GM18909 (cell line): ENCODE measurements at regions not wholly inside any gene's neighbourhood (a gene's known extent, or its start where the extent isn't known, plus 50 kb on each side); places are given as distances from the start of the nearest gene placed in this dataset.

Experiments
- ATAC-seq: cut with Tn5 transposase; IDR thresholded peaks from one replicate; pipeline ENCODE4 v1.9.1; 2021; ENCODE audit warnings: mild to moderate bottlenecking; ENCODE audit not compliant: unreplicated experiment, poor library complexity

DNA sequence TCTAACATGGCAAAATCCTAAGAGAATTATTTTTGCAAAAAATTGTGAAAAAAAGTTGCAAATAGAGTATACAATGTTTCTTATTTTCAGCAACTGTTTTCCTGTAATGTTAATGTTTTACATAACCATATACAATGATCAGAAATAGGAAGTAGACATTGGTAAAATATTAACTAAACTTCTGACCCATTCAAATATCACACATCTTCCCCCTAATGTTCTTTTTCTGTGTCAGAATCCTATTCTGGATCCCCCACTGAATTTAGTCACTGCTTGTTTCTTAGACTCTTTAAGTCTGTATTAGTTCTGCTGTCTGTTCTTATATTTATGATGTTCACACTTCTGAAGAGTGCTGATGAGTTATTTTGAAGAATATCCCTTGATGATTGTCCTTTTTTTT is 62.0 kb downstream of the HFE start:
- ATAC-seq: no peak

GRCh38 chr6:26152226-26153101 is 65.2 kb downstream of the HFE start:
- no peak for ATAC-seq

DNA sequence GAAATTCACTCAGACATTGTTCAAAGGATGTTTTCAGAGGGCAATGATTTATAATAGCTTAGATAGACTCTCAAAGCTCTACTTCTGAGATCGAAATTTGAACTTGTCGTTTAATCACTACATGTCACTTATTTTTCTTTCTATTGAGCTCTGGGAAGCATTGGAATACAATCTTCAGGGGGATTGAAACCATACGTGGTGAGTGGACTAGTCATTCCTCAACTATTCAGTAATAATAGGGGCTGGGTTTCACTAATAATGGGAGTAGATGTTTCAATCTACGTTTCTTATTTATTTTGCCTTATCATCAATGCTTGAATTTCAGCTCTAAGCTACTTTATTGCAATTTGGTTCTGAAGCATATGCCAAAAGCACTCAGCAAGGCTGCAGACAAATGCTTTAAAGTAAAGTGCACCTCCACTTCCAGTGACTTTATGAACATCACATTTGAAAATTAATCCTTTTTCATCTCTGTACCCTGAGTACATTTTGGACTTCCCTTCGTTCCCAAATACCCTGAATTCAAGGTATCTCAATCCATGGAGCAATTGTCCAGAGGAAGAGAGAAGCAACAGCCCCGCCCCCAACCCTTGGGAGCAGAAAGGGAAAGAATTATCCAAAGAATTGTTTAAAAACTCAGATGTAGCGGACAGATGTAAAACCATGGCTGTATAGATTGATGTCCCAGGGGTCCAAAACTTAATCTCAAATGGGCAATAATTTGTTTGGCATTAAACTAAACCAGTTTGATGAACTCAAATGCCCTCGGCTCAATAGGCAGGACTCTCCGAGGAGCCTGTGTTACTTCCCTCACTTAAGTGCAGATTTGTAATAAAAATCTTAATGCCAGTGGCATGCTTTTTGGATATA is 68.1 kb downstream of the HFE start:
- ATAC-seq: no peak

- ATAC-seq: peak; percentile 43
Observed at GRCh38 chr6:26156105-26156849, 69.0 kb downstream of the HFE start.

GRCh38 chr6:26156850-26157250 is 69.6 kb downstream of the HFE start:
- no peak for ATAC-seq

DNA sequence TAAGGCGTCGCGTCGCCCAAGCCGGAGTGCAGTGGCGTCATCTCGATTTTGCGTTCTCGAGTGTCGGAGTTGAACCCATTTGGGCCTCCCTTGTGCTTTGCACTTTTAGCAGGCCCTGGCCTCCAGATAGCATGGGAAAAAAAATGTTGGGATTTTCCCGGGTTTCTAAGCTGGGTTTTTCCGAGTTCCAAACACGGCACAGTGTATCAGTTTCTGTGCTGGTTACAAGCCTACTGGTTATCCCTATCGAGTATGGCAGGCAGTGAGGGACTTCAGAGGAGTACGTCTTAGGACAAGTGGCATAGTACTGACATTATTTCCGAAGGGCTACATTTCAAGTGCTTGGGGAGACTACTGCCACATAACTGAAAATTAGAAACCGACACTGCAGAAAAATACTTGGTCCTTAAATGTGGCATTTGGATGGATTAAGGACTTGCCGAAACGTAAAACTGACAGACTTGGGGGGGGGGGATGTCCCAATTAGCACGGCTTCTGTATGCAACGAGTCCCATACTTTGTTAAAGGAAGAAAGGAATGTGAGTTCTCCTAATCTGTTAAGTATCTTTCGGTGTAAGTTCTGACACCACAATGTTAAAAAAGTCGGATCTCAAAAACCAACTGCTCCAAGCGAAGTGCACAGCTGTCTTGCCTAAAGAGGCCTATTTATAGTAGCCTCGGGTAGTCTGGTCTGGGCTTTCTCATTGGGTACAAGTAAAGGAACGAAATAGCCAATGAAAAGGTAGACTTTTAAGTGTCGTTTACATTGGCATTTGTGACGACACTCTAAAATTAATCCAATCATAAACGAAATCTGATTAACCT is 70.2 kb downstream of the HFE start:
- peak; percentile 71 for ATAC-seq

DNA sequence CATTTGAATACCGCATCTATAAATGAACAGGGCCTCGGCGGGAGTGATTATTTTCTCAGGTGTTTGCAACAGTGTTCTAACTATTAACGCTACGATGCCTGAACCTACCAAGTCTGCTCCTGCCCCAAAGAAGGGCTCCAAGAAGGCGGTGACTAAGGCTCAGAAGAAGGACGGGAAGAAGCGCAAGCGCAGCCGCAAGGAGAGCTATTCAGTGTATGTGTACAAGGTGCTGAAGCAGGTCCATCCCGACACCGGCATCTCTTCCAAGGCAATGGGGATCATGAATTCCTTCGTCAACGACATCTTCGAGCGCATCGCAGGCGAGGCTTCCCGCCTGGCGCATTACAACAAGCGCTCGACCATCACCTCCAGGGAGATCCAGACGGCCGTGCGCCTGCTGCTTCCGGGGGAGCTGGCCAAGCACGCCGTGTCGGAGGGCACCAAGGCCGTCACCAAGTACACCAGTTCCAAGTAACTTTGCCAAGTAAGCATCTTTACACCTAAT is 70.9 kb downstream of the HFE start:
- ATAC-seq: peak; percentile 2

GRCh38 chr6:26158581-26159356 is 71.5 kb downstream of the HFE start:
- ATAC-seq: no peak

DNA sequence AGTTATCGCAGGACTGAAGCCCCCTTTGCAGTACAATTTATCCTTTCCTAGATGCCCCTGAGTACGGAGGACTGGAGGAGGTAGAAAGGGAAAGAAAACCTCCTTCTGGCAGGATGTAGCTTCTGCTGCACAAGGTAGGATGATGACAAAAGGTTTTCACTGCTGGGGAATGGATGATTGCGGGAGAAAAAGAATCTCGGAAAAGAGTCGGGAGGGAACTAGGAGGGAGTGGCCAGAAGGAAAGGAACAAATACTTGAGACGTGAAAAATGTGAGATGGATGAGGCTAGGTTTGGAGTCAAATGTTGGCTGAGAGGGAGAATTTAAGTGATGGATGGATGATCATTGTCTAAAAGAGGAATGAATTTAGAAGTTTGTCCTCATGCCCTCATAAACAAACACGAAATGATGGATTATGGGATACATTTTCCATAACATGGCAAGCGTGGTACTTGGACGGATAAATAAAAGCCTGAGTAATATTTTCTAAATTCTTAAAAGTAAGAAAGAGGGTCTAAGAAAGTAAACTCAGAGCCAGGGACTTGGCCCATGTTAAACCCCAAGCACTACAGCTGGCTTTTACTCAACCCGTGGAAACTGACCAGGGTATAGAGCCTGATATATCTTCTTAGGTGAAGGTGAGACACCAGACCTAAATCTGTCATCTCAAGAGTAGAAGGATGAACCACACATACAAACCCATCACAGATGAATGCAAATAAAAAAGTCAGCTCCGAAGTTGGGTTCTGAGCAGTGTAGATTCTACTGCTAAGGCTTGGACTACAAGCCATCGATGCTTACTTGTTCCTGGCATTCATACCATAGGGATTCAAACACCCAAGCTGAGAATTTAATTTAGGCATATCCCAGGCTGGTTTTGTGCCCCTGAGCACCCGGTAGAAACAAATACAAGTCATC is 72.4 kb downstream of the HFE start:
- no peak for ATAC-seq

GRCh38 chr6:26161322-26161721 is 74.1 kb downstream of the HFE start:
- ATAC-seq: no peak

GRCh38 chr6:26162399-26162798 is 75.2 kb downstream of the HFE start:
- ATAC-seq: no peak

- no peak for ATAC-seq
Observed at GRCh38 chr6:26163427-26164119, 76.3 kb downstream of the HFE start.

DNA sequence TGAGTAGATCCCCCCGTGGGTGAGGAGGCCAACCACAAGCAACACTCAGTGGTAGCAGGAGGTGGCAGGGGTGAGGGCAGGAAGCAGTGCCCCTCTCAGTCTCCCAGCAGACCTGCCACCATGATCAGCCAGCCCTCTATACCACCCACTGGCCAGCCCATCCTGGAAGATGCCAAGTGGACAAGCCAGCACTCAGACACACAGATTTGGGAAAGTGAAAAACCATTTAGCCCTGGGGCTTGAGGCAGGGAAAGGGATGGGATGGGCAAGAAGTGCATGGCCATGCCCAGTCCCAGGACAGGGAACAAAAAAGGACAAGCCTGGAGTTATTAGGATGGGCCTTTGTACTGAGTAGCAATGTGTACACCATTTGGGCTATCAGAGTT is 76.9 kb downstream of the HFE start:
- no peak for ATAC-seq

DNA sequence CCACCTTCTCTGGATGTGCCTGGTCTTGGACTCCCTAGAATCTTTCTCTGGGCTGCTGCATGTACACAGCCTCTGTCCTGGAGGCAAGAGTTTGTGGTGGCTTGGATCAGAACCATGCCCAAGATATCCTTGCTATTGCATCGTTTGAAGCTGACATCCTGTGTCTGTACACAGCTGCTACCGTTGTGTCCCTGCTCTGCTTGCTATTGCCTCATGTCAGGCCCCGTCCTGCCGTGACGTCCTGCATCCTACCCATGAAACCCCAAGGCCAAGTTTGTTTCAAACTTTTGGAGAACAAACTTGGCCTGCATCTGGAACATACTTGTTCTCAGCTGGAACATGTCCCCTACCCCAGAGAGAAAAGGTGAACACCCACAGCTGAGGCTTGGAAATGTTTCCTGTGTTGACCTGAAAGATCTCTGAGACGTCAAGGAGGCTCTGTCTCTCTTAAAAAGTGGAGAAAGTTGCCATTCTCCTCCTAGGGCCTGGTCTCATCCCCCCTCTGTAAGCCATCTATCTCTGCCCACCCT is 78.1 kb downstream of the HFE start:
- ATAC-seq: no peak

DNA sequence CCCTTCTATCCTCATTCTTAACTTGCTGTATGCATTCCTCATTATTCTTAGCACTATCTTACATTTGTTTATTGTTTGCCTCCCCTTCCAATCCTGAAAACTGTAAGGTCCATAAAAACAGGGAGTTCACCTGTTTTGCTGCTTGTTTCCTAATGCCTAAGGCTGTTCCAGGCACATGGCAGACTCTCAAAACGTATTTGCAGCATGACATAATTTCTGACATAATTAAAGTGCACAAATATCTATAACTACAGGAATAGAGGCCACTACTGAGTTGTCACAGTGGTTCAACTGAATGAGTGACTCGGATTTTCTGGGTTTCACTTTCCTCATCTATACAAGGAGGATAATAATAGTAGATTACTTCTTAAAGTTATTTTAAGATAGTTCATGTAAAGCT is 83.0 kb downstream of the HFE start:
- no peak for ATAC-seq

DNA sequence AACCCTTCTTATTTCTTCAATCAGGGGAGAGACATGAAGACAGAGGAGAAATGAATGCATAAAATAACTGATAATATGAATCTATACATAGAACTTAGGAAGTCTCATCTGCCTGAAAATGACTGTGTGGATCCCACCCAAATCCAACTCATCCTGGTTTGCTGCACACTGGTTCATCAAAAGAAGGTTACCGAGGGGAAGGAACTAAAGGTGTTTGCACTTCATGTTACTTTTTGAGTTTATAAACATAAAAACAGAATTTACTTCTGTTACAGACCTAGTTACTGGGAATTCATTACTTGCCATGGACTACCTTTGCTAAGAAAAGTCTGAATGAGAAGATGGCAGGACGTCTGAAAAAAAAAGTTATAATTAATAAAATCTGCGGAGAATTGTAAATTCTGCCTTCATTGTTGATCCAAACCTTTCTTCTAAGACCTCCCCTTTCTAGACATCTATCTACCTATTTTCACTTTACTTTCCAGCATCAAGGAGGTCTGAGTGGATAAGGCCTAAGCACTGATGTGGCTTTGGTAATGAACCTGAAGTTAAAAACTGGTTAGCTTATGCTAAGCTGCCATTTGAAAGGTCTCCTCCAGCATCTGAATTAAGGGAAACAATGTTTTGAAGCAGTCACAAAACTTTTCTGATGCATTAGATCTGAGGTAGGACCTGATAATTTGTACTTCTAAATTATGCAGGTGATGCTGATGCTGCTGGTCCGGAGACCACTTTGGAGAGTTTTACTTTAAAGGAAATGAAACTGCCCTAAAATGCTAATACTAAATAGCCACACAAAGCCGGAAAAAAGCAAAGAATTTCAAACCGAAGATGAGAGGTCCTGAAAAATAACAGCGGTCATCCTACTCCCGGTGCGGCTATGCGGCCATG is 84.0 kb downstream of the HFE start:
- peak; percentile 6 for ATAC-seq
